Ureter (tissue), 1 donor: ENCODE measurements at regions not wholly inside any gene's neighbourhood (a gene's known extent, or its start where the extent isn't known, plus 50 kb on each side); places are given as distances from the start of the nearest gene placed in this dataset.
"Not testable (repeated sequence)": the region's sequence is repeated elsewhere in the genome, so short reads cannot be mapped to it uniquely, and the experiment has no call there.

Experiments used
- DNase-seq: peaks from one replicate; pipeline ENCODE4 v3.0.0-alpha.2; 2020; ENCODE audit warnings: low spot score
- donor health status: DM: yes; HTN: yes; CAD: no.

GRCh38 chr5:1636981-1637638 lies 113.3 kb upstream of the LPCAT1 start:
- no peak for DNase-seq

DNA sequence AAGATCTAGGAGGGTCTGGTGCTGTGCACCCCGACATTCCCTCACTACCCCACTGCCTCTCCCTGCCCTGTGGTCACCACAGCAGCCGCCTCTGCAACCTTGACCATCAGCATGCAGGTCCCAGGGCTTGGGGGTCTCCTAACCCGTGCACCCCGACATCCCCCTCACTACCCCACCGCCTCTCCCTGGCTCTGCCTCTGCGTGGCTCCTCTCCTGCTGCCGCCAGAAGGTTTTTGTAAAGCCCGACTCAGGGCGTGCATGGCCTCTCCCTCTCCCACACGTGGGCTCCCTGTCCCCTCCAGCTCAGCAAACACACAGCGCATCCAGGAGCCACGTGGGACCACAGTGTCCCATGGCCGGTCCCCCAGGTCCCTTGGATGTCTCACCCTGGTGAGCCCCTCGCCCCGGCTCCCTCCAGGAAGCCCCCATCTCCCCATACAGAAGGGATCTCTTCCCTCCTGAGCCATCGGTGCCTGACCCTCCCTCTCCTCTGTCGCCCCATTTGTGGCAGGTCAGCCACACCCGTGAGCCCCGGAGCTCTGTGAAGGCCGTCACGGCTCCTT lies 112.5 kb upstream of the LPCAT1 start:
- not testable (repeated sequence) for DNase-seq

GRCh38 chr5:1635477-1635876 lies 111.7 kb upstream of the LPCAT1 start:
- not testable (repeated sequence) for DNase-seq

- no peak for DNase-seq
Measured at GRCh38 chr5:1634337-1634661, 110.5 kb upstream of the LPCAT1 start.

DNA sequence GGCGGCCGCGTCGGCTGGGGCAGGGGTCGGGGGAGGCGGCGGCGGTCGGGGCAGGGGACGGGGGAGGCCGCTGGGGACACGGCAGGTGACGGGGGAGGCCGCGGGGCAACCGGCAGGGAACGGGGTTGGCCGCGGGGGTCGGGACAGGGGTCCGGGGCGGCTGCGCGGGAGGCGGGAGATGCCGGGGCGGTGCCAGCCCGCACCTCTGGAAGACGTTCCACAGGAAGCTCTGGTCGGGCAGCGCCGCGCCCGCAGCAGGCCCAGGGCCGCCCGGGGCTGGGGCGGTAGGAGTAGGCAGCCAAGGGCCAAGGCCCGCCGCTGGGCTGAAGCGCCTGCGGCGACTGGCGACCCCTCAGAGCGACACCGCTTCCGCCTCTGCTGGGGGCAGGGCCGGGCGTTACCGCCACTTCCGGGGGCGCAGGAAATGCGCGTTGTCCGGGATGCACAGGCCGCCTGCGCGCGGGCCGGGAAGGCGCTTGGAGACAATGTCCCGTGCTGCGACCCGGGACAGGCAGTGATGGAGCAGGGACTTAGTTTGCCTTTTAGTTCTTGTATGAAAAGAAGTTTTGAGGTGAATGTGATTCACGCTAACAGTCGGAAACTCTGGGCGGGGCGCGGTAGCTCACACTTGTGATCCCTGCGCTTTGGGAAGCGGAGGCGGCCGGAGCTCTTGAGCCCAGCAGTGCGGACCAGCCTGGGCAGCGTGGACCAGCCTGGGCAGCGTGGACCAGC lies 110.0 kb upstream of the LPCAT1 start:
- DNase-seq = peak; percentile 88

- DNase-seq = not testable (repeated sequence)
Measured at GRCh38 chr5:1631004-1631403, 107.2 kb upstream of the LPCAT1 start.

DNA sequence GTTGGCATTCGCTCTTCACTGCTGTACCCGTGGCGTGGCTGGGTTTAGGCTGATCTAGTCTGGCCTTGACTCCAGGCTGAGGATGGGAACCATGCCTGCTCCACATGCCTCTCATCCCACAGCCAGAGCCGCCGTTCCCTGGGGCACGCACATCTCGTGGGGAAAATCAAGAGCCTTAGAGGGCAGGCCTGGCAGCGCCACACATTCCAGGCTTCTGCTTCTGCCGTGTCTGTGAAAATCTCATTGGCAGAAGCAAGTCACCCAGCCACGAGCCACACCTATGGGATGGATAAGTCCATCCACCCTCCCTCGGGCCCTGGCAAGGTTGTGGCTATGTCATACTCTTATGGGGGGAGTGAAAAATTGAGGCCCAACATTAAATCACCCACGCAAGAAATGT lies 102.6 kb upstream of the LPCAT1 start:
- DNase-seq = not testable (repeated sequence)

- DNase-seq = not testable (repeated sequence)
Measured at GRCh38 chr5:1619531-1619930, 95.8 kb upstream of the LPCAT1 start.

DNA sequence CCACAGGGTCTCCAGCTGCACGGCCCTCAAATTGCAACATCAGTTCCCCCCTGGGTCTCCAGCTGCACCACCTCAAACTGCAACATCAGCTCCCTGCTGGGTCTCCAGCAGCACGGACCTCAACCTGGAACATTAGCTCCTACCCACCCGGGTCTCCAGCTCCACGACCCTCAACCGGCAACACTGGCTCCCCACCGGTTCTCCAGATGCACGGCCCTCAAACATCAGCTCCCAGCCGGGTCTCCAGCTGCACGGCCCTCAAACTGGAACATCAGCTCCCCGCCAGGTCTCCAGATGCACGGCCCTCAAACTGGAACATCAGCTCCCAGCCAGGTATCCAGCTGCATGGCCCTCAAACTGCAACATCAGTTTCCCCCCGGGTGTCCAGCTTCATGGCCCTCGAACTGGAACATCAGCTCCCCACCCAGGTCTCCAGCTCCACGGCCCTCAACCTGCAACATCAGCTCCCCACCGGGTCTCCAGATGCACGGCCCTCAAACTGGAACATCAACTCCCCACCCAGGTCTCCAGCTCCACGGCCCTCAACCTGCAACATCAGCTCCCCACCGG lies 94.6 kb upstream of the LPCAT1 start:
- not testable (repeated sequence) for DNase-seq

- DNase-seq = not testable (repeated sequence)
Measured at GRCh38 chr5:1617236-1617755, 93.5 kb upstream of the LPCAT1 start.

DNA sequence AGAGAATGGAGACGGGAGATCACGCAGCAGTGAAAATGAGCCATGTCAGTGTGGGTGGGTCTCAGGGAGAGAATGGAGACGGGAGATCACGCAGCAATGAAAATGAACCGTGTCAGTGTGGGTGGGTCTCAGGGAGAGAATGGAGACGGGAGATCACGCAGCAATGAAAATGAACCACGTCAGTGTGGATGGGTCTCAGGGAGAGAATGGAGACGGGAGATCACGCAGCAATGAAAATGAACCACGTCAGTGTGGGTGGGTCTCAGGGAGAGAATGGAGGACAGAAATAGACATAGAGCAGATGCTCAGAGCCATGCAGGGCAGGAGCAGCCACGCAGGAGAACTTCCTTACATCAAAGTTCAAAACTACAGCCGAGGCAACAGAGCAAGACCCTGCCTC lies 89.8 kb upstream of the LPCAT1 start:
- not testable (repeated sequence) for DNase-seq

DNA sequence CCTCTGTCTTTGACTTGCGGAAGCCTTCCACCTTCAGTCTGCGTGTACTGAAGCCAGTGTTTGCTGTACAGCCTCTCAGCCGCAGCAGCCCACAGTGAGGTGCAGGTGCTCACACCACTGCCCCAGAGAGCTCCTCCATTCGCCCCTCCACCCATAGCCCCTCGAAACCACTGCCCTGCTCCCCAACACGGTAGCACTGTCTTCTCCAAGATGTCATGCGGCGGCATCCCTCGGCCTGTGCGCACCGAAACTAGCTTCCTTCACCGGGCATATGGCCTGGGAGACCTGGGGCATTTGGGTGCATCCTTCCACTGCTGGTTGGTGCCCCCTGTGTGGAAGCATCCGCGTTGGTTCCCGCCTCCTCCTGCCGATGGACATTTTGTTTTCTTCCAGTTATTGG lies 86.8 kb upstream of the LPCAT1 start:
- DNase-seq = not testable (repeated sequence)

DNA sequence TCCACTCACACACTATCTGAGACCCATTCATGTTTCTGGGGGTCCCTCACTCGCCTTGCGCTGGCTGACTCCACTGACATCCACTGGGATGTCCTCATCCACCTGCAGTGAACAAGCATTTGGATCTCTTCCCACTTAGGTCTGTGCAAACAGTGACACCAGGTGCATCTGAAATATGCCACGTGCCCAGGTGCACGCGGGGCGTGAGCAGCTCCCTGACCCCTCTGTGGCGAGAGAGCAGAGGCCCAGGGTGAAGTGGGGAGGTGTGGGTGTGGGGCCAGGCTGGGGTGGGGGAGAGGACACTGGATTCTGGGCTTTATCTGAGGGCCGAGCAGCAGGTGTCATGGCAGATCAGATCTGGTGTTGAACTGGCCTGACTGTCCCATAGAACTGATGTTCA lies 85.4 kb upstream of the LPCAT1 start:
- not testable (repeated sequence) for DNase-seq

DNA sequence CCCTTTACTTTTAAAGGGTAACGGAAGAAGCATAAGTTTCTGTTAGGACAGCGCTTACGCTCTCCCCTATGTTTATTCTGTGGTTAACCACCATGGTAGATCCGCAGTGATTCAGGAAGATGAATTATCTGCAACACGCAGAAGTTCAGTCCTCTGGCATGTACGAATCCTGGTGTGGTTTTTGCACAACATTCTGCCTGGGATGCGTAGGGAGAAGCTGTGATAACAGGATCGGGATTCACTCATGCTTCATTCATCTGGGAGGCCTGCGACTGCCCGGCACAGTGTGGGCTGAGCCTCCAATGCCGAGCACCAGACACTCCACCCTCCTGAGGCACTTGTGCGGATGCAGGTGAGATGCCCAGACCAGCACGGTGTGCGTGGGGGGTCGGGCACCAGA lies 84.6 kb upstream of the LPCAT1 start:
- not testable (repeated sequence) for DNase-seq

DNA sequence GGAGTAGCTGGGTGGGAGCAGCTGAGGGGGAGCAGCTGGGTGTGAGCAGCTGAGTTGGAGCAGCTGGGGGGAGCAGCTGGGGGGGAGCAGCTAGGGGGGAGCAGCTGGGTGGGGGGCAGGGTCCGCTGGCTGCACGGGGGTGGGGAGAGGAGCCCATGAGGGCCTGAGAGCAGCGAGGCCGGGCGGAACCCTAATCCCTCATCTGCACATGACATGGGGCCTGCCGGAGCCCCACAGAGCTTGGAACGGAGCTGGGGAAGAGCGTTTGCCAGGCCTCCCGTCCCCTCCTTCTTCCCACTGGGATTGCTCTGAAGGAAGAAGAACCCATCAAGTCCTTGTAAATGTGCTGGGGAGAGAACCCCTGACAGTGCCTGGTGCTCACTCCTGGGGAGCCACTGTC lies 83.2 kb upstream of the LPCAT1 start:
- DNase-seq = not testable (repeated sequence)

DNA sequence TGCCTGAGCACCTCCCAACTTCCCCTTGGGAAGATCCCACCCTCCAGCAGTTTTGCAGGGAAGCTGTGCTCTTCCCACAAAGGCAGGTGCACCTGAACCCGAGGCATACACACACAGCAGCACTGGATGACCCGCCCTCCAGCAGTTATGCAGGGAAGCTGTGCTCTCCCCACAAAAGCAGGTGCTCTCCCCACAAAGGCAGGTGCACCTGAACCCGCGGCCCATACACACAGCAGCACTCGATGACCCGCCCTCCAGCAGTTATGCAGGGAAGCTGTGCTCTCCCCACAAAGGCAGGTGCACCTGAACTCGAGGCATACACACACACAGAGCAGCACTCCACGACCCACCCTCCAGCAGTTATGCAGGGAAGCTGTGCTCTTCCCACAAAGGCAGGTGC lies 80.2 kb upstream of the LPCAT1 start:
- not testable (repeated sequence) for DNase-seq

DNA sequence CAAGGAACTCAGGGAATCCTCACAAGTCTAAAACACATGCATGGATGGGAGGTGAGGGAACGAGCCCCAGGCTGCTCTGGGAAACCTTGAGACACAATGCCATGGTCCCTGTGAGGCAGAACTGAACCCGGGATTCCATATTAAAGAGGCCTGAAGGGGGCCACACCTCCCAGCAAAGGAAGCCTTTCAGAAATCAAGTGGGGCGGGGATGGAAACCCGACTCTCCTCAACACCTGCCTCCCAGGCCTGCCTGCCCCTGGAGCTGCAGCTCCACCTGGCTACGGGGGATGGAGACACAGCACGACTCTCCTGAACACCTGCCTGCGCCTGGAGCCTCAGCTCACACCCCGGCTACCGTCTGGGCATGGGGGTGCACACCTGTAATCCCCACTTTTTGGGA lies 77.8 kb upstream of the LPCAT1 start:
- not testable (repeated sequence) for DNase-seq

GRCh38 chr5:1598950-1599737 lies 75.4 kb upstream of the LPCAT1 start:
- DNase-seq = not testable (repeated sequence)

DNA sequence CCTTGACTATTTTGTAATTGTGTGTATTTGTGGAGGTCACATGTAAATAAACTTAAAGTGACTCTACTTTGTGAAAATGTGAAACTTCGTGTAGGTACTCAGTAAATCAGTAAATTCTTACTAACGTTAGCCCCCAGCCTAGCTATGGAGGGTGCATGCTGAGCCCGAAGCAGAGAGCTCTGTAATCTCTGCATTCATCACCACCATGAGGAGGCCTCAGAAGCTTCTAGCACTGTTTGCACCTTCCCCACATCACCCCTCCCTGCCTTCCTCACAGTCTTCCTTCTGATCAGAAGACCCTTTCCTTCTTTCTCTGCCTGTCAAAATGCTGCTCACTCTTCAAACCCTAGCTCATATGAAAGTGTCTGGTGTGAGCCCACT lies 73.3 kb upstream of the LPCAT1 start:
- not testable (repeated sequence) for DNase-seq

GRCh38 chr5:1596462-1597092 lies 72.8 kb upstream of the LPCAT1 start:
- not testable (repeated sequence) for DNase-seq
